ENCODE measurements at regions not wholly inside any gene's neighbourhood (a gene's known extent, or its start where the extent isn't known, plus 50 kb on each side); places are given as distances from the start of the nearest gene placed in this dataset.
"Not testable (repeated sequence)": the region's sequence is repeated elsewhere in the genome, so short reads cannot be mapped to it uniquely, and the experiment has no call there.

DNA sequence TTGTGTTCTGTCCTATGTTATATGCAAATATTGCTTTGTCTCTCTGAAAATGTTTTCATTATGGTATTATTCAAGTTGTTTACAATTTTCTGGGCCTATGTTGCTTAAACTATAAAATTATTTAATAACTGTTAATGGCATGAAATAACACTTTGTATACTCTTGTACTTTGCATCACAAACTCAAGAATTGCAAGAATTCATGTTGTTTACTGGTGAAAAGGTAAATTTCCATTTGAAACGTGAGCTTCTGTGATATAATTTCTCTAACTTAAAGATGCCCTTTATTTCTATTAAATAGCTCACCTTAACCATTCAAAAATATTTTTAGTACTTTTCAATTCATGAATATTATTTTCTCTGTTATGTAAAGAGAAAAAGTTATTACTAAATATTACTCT lies 1504.2 kb downstream of the SUCLG1 start:
- Histone ChIP-seq H3K9me3 (ENCODE audit: low read length) (no peaks in the 10 kb centered on the region), H3K4me1 (ENCODE audit: insufficient read depth, low read length) (no peaks in the 10 kb centered on the region), H3K36me3 (ENCODE audit: insufficient read depth, low read length) (no peaks in the 10 kb centered on the region), H3K4me3 (ENCODE audit: low read length) (no peak overlapping the region), H2AFZ (ENCODE audit: low read depth, low read length) (no peak overlapping the region), H3K27me3 (ENCODE audit: insufficient read depth, low read length) (no peaks in the 10 kb centered on the region)

DNA sequence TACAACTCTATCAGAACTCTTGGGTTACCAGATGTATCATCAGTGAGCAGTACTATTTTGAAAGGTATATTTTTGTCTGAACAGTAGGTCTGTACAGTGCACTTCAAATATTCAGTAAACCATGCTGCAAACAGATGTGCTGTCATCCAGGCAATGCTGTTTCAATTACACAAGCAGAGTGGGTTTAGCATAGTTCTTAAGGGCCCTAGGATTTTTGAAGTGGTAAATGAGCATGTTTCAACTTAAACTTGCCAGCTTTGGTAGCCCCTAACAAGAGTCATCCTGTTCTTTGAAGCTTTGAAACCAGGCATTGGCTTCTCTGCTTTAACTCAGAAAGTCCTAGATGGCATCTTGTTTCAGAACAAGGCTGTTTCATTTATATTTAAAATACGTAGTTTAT lies 1519.9 kb downstream of the SUCLG1 start:
- H3K9me3 ChIP-seq (ENCODE audit: low read length), result no peaks in the 10 kb centered on the region
- H3K36me3 ChIP-seq (ENCODE audit: insufficient read depth, low read length), result no peaks in the 10 kb centered on the region
- no peaks in the 10 kb centered on the region for H3K27me3 ChIP-seq (ENCODE audit: insufficient read depth, low read length)

DNA sequence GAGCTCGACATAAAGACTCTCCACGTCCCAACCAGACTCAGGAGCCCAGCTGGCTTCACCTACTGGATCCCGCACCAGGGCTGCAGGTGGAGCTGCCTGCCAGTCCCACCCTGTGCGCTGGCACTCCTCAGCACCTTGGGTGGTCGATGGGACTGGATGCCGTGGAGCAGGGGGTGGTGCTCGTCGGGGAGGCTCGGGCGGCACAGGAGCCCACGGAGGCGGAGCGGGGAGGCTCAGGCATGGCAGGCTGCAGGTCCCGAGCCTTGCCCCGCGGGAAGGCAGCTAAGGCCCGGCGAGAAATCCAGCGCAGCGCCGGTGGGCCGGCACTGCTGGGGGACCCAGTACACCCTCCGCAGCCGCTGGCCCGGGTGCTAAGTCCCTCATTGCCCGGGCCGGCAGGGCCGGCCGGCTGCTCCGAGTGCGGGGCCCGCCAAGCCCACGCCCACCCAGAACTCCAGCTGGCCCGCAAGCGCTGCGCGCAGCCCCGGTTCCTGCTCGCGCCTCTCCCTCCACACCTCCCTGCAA lies 1520.7 kb downstream of the SUCLG1 start:
- H3K36me3 ChIP-seq (ENCODE audit: insufficient read depth, low read length); H3K9me3 ChIP-seq (ENCODE audit: low read length); H3K27me3 ChIP-seq (ENCODE audit: insufficient read depth, low read length): not testable (repeated sequence)

More for the DNA sequence above, 1519.9 kb downstream of the SUCLG1 start:
- Histone ChIP-seq H3K4me3 (ENCODE audit: low read length) (no peak overlapping the region), H2AFZ (ENCODE audit: low read depth, low read length) (no peak overlapping the region), H3K4me1 (ENCODE audit: insufficient read depth, low read length) (no peaks in the 10 kb centered on the region)

DNA sequence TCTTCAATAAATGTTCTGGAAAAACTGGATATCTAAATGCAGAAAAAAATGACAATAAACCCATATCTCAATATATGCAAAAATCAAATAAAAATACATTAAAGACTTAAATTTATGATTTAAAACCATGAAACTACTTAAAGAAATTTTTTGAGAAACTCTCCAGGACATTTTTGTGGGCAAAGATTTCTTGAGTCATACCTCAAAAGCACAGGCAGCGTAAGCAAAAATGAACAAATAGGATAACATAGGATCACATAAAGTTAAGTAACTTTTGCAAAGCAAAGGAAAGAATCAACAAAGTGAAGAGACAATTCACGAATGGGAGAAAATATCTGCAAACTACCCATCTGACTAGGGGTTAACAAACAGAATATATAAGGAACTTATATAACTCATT lies 1545.5 kb downstream of the SUCLG1 start:
- H3K4me3 ChIP-seq (ENCODE audit: low read length), result no peak overlapping the region
- H3K9me3 ChIP-seq (ENCODE audit: low read length), result no peaks in the 10 kb centered on the region
- H3K4me1 ChIP-seq (ENCODE audit: insufficient read depth, low read length), result no peaks in the 10 kb centered on the region
- no peaks in the 10 kb centered on the region for H3K27me3 ChIP-seq (ENCODE audit: insufficient read depth, low read length)
- no peak overlapping the region for H2AFZ ChIP-seq (ENCODE audit: low read depth, low read length)
- H3K36me3 ChIP-seq (ENCODE audit: insufficient read depth, low read length), result no peaks in the 10 kb centered on the region

More for the DNA sequence above, 1520.7 kb downstream of the SUCLG1 start:
- not testable (repeated sequence) for H3K4me3 ChIP-seq (ENCODE audit: low read length); H2AFZ ChIP-seq (ENCODE audit: low read depth, low read length); H3K4me1 ChIP-seq (ENCODE audit: insufficient read depth, low read length)

DNA sequence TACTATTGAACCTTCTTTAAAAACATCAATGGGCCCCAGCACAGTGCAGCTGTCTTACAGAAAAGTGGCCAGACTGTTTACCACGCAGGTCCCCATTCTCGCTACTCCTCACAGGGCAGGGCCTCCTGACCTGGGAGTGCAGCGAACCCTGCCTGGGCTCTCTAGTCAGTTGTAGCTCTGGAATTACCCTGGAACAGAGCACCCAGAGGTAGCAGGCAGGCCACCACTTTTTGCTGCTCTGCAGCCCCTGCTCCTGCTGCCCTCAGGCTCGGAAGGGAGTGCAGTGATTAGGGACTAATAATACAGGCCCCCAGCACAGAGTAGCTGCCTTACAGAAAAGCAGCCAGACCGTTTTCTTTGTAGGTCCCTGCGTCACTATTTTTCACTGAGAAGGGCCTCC lies 1563.0 kb downstream of the SUCLG1 start:
- H3K4me3 ChIP-seq (ENCODE audit: low read length), result no peak overlapping the region
- H3K4me1 ChIP-seq (ENCODE audit: insufficient read depth, low read length), result no peaks in the 10 kb centered on the region
- no peaks in the 10 kb centered on the region for H3K27me3 ChIP-seq (ENCODE audit: insufficient read depth, low read length)
- H2AFZ ChIP-seq (ENCODE audit: low read depth, low read length), result no peak overlapping the region
- no peaks in the 10 kb centered on the region for H3K9me3 ChIP-seq (ENCODE audit: low read length)
- no peaks in the 10 kb centered on the region for H3K36me3 ChIP-seq (ENCODE audit: insufficient read depth, low read length)

DNA sequence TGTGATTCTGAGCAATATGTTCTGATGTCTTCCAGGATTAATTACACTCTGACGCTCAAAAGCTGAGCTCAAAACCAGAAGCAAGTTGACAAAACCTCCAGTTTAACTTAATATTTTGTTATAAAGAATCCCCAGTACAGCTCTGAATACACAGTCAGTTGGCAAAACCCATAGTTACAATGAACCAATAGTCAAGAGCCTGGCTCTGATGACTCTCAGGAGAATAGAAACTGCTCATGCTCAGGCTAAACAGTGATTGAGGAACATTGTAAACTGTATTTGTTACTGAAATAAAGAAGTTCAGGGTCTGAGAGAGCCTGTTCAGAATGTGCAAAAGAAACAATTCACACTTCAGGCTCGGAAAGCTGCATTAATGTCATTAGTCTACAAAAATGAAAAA lies 1565.9 kb downstream of the SUCLG1 start:
- H3K27me3 ChIP-seq (ENCODE audit: insufficient read depth, low read length), result no peaks in the 10 kb centered on the region
- H3K4me1 ChIP-seq (ENCODE audit: insufficient read depth, low read length), result no peaks in the 10 kb centered on the region
- H3K4me3 ChIP-seq (ENCODE audit: low read length), result no peak overlapping the region
- no peaks in the 10 kb centered on the region for H3K36me3 ChIP-seq (ENCODE audit: insufficient read depth, low read length)
- H2AFZ ChIP-seq (ENCODE audit: low read depth, low read length), result no peak overlapping the region
- H3K9me3 ChIP-seq (ENCODE audit: low read length), result no peaks in the 10 kb centered on the region

DNA sequence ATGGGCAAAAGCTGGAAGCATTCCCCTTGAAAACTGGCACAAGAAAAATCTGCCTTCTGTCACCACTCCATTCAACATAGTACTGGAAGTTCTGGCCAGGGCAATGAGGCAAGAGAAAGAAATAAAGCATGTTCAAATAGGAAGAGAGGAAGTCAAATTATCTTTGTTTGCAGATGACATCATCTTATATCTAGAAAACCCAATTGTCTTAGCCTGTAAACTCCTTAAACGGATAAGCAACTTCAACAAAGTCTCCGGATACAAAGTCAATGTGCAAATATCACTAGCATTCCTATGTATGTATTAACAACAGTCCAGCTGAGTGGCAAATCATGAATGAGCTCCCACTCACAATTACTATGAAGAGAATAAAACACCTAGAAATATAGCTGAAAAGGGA lies 1579.3 kb downstream of the SUCLG1 start:
- Histone ChIP-seq H2AFZ (ENCODE audit: low read depth, low read length) (no peak overlapping the region), H3K9me3 (ENCODE audit: low read length) (no peaks in the 10 kb centered on the region), H3K27me3 (ENCODE audit: insufficient read depth, low read length) (no peaks in the 10 kb centered on the region), H3K4me1 (ENCODE audit: insufficient read depth, low read length) (no peaks in the 10 kb centered on the region), H3K4me3 (ENCODE audit: low read length) (no peak overlapping the region), H3K36me3 (ENCODE audit: insufficient read depth, low read length) (no peaks in the 10 kb centered on the region)

DNA sequence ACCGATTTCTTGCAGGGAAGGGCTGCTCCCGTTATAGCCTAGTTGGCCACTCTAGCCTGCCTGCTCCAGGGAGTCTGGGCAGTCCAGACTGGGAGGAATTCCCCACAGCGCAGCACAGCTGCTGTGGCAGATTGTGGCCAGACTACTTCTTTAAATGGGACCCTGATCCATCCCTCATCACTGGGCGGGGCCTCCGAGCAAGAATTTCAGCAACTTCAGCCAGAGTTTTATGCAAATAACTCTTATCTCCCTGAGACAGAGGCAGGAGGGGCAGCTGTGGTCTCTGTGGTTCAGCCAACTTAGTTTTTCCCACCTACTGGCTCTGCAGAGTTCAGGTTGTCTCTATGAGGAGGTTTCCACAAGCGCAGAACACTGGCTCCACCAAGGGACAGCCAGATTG lies 1583.2 kb downstream of the SUCLG1 start:
- H3K4me1 ChIP-seq (ENCODE audit: insufficient read depth, low read length), result no peaks in the 10 kb centered on the region
- H3K36me3 ChIP-seq (ENCODE audit: insufficient read depth, low read length), result no peaks in the 10 kb centered on the region
- no peak overlapping the region for H3K4me3 ChIP-seq (ENCODE audit: low read length)
- no peaks in the 10 kb centered on the region for H3K27me3 ChIP-seq (ENCODE audit: insufficient read depth, low read length)
- H3K9me3 ChIP-seq (ENCODE audit: low read length), result no peaks in the 10 kb centered on the region
- H2AFZ ChIP-seq (ENCODE audit: low read depth, low read length), result no peak overlapping the region

DNA sequence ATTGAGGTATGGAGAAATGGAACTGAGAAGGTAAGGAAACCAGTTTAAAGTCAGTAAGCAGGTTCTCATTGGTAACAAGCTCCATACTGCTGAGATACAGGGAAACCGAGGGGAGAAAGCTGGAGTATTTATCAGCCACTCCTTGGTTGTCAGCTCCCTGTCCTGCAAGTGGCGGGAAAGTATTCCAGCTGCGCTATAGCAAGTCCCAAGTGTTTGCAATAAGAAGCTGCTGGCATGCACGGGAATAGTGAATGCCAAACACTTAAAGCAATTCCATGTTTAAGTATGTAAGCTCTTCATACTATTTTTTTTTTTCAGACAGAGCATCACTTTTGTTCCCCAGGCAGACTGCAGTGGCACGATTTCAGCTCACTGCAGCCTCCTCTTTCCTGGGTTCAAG lies 1601.1 kb downstream of the SUCLG1 start:
- no peaks in the 10 kb centered on the region for H3K9me3 ChIP-seq (ENCODE audit: low read length)
- no peak overlapping the region for H3K4me3 ChIP-seq (ENCODE audit: low read length)
- H3K4me1 ChIP-seq (ENCODE audit: insufficient read depth, low read length), result no peaks in the 10 kb centered on the region
- no peaks in the 10 kb centered on the region for H3K27me3 ChIP-seq (ENCODE audit: insufficient read depth, low read length)
- H2AFZ ChIP-seq (ENCODE audit: low read depth, low read length), result no peak overlapping the region
- H3K36me3 ChIP-seq (ENCODE audit: insufficient read depth, low read length), result no peaks in the 10 kb centered on the region

DNA sequence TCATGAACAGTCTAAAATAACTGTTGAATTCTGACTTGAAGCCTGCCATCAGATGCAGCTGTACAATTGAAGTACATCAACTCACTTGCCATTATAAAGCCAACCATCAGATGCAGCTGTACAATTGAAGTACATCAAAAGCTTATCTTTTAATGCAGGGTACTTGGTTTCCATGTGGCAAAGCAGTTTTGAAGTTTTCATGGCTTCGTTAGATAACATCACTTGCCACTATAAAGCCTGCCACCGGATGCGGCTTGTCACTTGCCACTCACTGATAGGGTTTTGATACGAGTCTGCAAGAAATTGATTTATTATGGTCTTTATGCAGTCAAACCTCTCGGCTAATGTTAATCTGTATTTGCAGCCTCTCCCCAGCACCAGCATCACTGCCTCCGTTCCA lies 1605.8 kb downstream of the SUCLG1 start:
- H3K9me3 ChIP-seq (ENCODE audit: low read length), result no peaks in the 10 kb centered on the region
- no peak overlapping the region for H2AFZ ChIP-seq (ENCODE audit: low read depth, low read length)
- H3K27me3 ChIP-seq (ENCODE audit: insufficient read depth, low read length), result no peaks in the 10 kb centered on the region
- no peak overlapping the region for H3K4me3 ChIP-seq (ENCODE audit: low read length)
- no peaks in the 10 kb centered on the region for H3K4me1 ChIP-seq (ENCODE audit: insufficient read depth, low read length)
- H3K36me3 ChIP-seq (ENCODE audit: insufficient read depth, low read length), result no peaks in the 10 kb centered on the region

DNA sequence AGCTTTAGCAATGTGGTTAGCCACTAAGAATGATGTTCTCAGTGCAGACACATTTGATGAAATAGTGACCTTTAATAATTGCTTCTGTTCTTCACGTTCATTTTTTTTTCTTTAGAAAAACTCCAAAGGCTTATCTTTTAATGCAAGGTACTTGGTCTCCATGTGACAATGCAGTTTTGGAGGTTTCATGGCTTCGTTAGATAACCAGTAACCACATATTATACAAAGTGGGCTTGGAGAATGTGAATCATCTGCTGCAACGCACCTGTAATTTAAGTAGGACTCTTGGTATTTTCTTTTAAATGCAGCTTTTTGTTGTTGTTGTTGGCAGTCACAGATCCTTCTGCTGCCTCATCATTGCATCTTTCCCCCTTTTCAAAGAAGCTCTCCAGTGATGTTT lies 1606.3 kb downstream of the SUCLG1 start:
- Histone ChIP-seq H3K27me3 (ENCODE audit: insufficient read depth, low read length) (no peaks in the 10 kb centered on the region), H3K36me3 (ENCODE audit: insufficient read depth, low read length) (no peaks in the 10 kb centered on the region), H3K4me1 (ENCODE audit: insufficient read depth, low read length) (no peaks in the 10 kb centered on the region), H3K4me3 (ENCODE audit: low read length) (no peak overlapping the region), H3K9me3 (ENCODE audit: low read length) (no peaks in the 10 kb centered on the region), H2AFZ (ENCODE audit: low read depth, low read length) (no peak overlapping the region)

DNA sequence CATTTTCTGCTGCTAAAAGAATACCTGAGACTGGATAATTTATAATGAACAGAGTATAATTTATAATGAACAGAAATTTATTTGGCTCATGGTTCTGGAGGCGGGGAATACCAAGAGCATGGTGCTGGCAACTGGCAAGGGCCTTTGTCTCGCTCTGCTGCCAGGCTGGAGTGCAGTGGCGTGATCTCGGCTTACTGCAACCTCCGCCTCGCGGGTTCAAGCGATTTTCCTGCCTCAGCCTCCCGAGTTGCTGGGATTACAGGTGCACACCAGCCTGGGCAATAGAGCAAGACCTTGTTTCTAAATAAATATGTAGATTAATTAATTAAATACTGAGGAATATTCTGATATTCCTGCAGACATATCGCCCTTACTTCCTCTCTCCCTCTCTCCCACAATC lies 1610.8 kb downstream of the SUCLG1 start:
- H2AFZ ChIP-seq (ENCODE audit: low read depth, low read length), result no peak overlapping the region
- H3K4me1 ChIP-seq (ENCODE audit: insufficient read depth, low read length), result no peaks in the 10 kb centered on the region
- H3K36me3 ChIP-seq (ENCODE audit: insufficient read depth, low read length), result no peaks in the 10 kb centered on the region
- H3K4me3 ChIP-seq (ENCODE audit: low read length), result no peak overlapping the region
- H3K9me3 ChIP-seq (ENCODE audit: low read length), result no peaks in the 10 kb centered on the region
- H3K27me3 ChIP-seq (ENCODE audit: insufficient read depth, low read length), result no peaks in the 10 kb centered on the region

DNA sequence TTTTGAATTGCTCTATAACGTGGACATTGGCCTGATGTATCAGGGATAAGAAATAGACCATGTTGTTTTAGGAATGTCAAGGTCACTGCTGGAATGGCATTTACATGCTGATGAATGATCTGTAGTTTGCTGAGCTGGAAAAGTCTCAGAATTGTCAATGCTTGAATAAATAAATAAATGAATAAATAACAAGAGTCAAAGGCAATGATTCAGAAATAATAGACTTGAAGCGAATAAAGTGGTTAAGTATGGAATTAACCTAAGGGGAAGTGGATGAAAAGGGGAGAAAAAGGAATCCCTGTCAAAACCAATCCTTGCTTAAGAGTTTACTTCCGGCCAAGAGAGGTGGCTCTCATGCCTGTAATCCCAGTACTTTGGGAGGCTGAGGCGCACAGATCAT lies 1620.0 kb downstream of the SUCLG1 start:
- H3K4me3 ChIP-seq (ENCODE audit: low read length), result no peak overlapping the region
- no peaks in the 10 kb centered on the region for H3K36me3 ChIP-seq (ENCODE audit: insufficient read depth, low read length)
- H2AFZ ChIP-seq (ENCODE audit: low read depth, low read length), result no peak overlapping the region
- peaks cover 8% of the 10 kb centered on the region for H3K4me1 ChIP-seq (ENCODE audit: insufficient read depth, low read length)
- H3K9me3 ChIP-seq (ENCODE audit: low read length), result no peaks in the 10 kb centered on the region
- no peaks in the 10 kb centered on the region for H3K27me3 ChIP-seq (ENCODE audit: insufficient read depth, low read length)

DNA sequence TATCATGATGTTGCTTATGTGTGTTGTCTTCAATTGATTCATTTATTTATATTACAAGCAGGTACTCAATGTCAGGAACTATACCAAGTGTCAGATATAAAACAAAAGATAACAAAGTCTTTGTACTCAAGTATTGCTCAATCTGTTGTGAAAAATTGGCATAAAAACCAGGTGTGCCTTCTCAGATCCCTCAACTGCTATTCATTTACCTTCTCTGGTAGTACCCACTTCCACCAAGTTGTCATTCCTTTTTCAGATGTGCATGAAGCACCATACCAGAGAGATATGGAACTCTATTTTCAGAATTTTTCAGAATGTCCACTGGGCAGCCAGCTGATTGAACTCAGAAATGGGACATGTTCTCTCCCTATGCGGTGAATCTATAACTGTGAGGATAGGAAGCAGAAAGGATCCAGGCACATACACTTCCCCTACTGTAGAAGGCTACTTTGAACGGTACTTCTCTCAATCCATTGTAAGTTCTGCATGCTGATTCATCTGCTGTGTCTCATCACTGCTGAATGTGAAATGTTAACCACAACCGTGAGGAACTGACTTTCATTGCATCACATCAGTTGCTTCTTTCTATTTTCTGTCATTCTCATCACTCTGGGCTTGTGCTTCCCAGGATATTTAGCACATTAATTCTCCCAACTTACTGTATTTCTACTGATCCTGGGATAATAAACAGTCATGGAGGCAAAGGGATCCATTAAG lies 1621.3 kb downstream of the SUCLG1 start:
- Histone ChIP-seq H3K9me3 (ENCODE audit: low read length) (no peaks in the 10 kb centered on the region), H3K4me1 (ENCODE audit: insufficient read depth, low read length) (peaks cover 8% of the 10 kb centered on the region), H3K4me3 (ENCODE audit: low read length) (no peak overlapping the region), H3K36me3 (ENCODE audit: insufficient read depth, low read length) (no peaks in the 10 kb centered on the region), H2AFZ (ENCODE audit: low read depth, low read length) (no peak overlapping the region), H3K27me3 (ENCODE audit: insufficient read depth, low read length) (no peaks in the 10 kb centered on the region)
